NT2/D1 (cell line): ENCODE measurements at regions not wholly inside any gene's neighbourhood (a gene's known extent, or its start where the extent isn't known, plus 50 kb on each side); places are given as distances from the start of the nearest gene placed in this dataset.

Experiments
- DNase-seq: peaks from one replicate; pipeline ENCODE4 v3.0.0-alpha.2; 2011; ENCODE audit warnings: low read depth, low spot score
- H3K27me3 ChIP-seq: 2 replicates; pipeline ENCODE4 v1.6.0; 2011; ENCODE audit warnings: mild to moderate bottlenecking; ENCODE audit not compliant: insufficient read length, insufficient read depth
- H3K36me3 ChIP-seq: 2 replicates; pipeline ENCODE4 v1.6.1; 2011; ENCODE audit warnings: mild to moderate bottlenecking, low read length, mixed read lengths; ENCODE audit not compliant: insufficient read depth, insufficient read length
- H3K4me1 ChIP-seq: 2 replicates; pipeline ENCODE4 v1.5.1; 2011; ENCODE audit not compliant: insufficient read depth, insufficient read length
- H3K4me3 ChIP-seq: 2 replicates; pipeline ENCODE4 v1.5.1; 2011; ENCODE audit warnings: low read depth; ENCODE audit not compliant: insufficient read length
- H3K9ac ChIP-seq: 2 replicates; pipeline ENCODE4 v1.6.0; 2011; ENCODE audit warnings: low read depth; ENCODE audit not compliant: insufficient read length
- H3K9me3 ChIP-seq: 2 replicates; pipeline ENCODE4 v1.5.1; 2011; ENCODE audit warnings: mild to moderate bottlenecking, low read length; ENCODE audit not compliant: insufficient read depth
- SUZ12 ChIP-seq: IDR thresholded peaks from 2 replicates; pipeline ENCODE4 v1.6.1; 2011; ENCODE audit not compliant: insufficient read length, insufficient read depth; ENCODE audit errors: extremely low read depth
- YY1 ChIP-seq: IDR thresholded peaks from 2 replicates; pipeline ENCODE4 v1.6.1; 2011; ENCODE audit not compliant: insufficient read length, insufficient read depth
- ZNF274 ChIP-seq: IDR thresholded peaks from 2 replicates; pipeline ENCODE4 v1.6.1; 2011; ENCODE audit warnings: mild to moderate bottlenecking, low read depth, low read length

DNA sequence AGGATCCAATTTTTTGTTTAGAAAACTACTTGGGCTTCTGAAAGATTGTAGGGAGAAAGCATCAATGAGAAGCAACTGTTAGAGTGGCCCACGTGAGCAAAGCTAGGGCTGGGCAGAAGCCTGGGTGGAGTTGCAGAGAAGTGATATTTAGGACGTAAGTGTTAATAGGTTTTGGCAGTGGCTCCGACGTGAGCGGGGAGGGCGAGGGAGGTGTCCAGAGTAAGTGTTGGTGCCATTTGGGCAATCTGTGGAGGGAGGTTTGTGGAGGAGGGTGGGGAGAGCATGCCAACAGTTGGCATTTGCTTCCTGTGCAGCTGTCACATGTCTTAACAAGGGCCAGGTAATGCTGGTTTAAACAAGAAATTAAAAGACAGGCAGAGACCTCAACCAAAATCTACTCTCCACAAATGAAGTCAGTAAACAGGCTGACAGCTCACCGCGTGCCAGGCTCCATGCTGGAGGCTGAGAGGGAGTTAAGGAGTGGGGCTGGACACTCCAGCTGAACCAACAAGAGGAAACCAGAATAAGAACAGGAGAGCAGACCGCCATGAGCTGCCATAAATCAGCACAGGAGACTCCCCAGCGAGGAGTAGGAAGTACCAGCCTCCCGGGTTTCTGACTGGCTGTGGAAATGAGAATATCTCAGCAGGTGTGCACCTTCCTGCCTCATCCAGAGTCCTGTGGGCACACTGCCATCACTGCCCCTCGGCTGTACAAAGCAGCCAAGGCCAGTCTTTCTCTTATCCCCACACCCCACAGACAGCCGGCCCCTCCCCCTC lies 232.6 kb downstream of the ABHD5 start:
- no peak overlapping the region for H3K4me3 ChIP-seq
- no peaks in the 10 kb centered on the region for H3K9me3 ChIP-seq
- H3K27me3 ChIP-seq, result no peaks in the 10 kb centered on the region
- TF ChIP-seq SUZ12 (no peak), ZNF274 (no peak), YY1 (no peak)
- H3K36me3 ChIP-seq, result no peaks in the 10 kb centered on the region
- no peak for DNase-seq
- H3K9ac ChIP-seq, result no peak overlapping the region
- H3K4me1 ChIP-seq, result peaks cover 9% of the 10 kb centered on the region

- Histone ChIP-seq H3K27me3 (no peaks in the 10 kb centered on the region), H3K9ac (no peak overlapping the region), H3K4me3 (no peak overlapping the region), H3K9me3 (no peaks in the 10 kb centered on the region), H3K36me3 (no peaks in the 10 kb centered on the region), H3K4me1 (peaks cover 9% of the 10 kb centered on the region)
- no peak for DNase-seq
- TF ChIP-seq SUZ12, result no peak
- no peak for TF ChIP-seq YY1
- TF ChIP-seq ZNF274, result peak; percentile 32; the same call in 1 of the 2 replicates
Observed at GRCh38 chr3:43926055-43926454, 235.3 kb downstream of the ABHD5 start.

- no peaks in the 10 kb centered on the region for H3K9me3 ChIP-seq
- H3K9ac ChIP-seq, result no peak overlapping the region
- H3K27me3 ChIP-seq, result no peaks in the 10 kb centered on the region
- no peak overlapping the region for H3K4me3 ChIP-seq
- no peaks in the 10 kb centered on the region for H3K36me3 ChIP-seq
- TF ChIP-seq SUZ12 (no peak), YY1 (no peak)
- no peaks in the 10 kb centered on the region for H3K4me1 ChIP-seq
- no peak for DNase-seq
Observed at GRCh38 chr3:43932921-43933320, 242.2 kb downstream of the ABHD5 start.

DNA sequence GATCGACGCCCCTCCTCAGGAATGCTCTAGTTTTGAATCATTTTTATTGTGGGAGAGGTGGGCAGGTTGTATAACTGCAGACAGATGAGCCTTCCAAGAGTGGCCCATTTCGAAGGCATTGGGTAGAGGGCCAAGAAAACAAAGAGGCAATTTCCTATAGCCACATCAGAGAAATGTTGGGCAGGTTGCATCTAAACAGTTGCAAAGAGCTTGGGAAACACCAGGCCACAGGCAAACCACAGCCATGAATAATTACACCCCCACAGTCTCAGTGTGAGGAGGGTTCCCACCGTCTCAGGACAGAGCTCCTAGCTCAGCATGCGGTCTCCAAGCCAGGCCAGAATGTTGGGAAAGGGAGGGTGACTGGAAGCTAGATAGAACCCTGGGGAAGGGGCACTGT lies 257.3 kb downstream of the ABHD5 start:
- TF ChIP-seq ZNF274, result no peak
- Histone ChIP-seq H3K9ac (no peak overlapping the region), H3K4me3 (no peak overlapping the region), H3K27me3 (peaks cover 2% of the 10 kb centered on the region), H3K36me3 (no peaks in the 10 kb centered on the region), H3K9me3 (0 out of 2 replicates have a peak, but pooled peaks cover 4% of the 10 kb centered on the region), H3K4me1 (peaks cover 2% of the 10 kb centered on the region)
- DNase-seq, result peak; percentile 16

GRCh38 chr3:43949594-43949993 lies 258.9 kb downstream of the ABHD5 start:
- Histone ChIP-seq H3K9me3 (0 out of 2 replicates have a peak, but pooled peaks cover 4% of the 10 kb centered on the region), H3K4me1 (peaks cover 2% of the 10 kb centered on the region), H3K4me3 (no peak overlapping the region), H3K27me3 (peaks cover 2% of the 10 kb centered on the region), H3K36me3 (no peaks in the 10 kb centered on the region), H3K9ac (no peak overlapping the region)
- no peak for TF ChIP-seq SUZ12
- TF ChIP-seq YY1, result no peak
- no peak for DNase-seq

GRCh38 chr3:43950775-43951174 lies 260.0 kb downstream of the ABHD5 start:
- no peaks in the 10 kb centered on the region for H3K36me3 ChIP-seq
- H3K9ac ChIP-seq, result no peak overlapping the region
- TF ChIP-seq ZNF274 (no peak), YY1 (no peak), SUZ12 (no peak)
- no peak for DNase-seq
- H3K27me3 ChIP-seq, result peaks cover 2% of the 10 kb centered on the region
- H3K9me3 ChIP-seq, result no peaks in the 10 kb centered on the region
- H3K4me3 ChIP-seq, result no peak overlapping the region
- H3K4me1 ChIP-seq, result peaks cover 2% of the 10 kb centered on the region

GRCh38 chr3:43951813-43952212 lies 261.1 kb downstream of the ABHD5 start:
- H3K4me1 ChIP-seq, result peaks cover 2% of the 10 kb centered on the region
- no peak for DNase-seq
- peaks cover 2% of the 10 kb centered on the region for H3K27me3 ChIP-seq
- H3K9me3 ChIP-seq, result no peaks in the 10 kb centered on the region
- no peak for TF ChIP-seq SUZ12
- no peak for TF ChIP-seq ZNF274
- no peak for TF ChIP-seq YY1
- H3K4me3 ChIP-seq, result no peak overlapping the region
- H3K9ac ChIP-seq, result no peak overlapping the region
- H3K36me3 ChIP-seq, result no peaks in the 10 kb centered on the region

DNA sequence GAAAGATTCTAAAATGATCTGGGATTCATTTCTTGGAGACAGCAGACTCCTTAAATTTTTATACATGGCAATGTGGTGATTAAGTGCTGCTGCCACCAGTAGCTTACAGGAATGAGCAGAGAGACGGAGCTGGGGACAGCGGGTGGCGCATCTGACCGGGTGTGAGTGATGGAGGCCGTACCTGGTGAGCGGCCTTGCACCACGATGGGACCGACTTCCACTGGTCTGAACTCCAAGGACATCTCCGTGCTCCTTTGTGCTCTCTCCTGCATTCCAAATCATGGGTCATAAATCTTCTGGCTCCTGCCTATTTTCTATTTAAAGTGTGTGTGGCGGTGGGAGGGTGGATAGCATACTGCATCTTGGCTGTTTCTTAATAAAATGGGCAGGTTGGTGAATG lies 262.6 kb downstream of the ABHD5 start:
- Histone ChIP-seq H3K9ac (no peak overlapping the region), H3K4me3 (no peak overlapping the region), H3K4me1 (peaks cover 4% of the 10 kb centered on the region), H3K36me3 (no peaks in the 10 kb centered on the region), H3K27me3 (peaks cover 2% of the 10 kb centered on the region), H3K9me3 (no peaks in the 10 kb centered on the region)
- DNase-seq, result no peak
- no peak for TF ChIP-seq ZNF274
- TF ChIP-seq YY1, result no peak
- no peak for TF ChIP-seq SUZ12
